DMS 273 (cell line): ENCODE measurements at regions not wholly inside any gene's neighbourhood (a gene's known extent, or its start where the extent isn't known, plus 50 kb on each side); places are given as distances from the start of the nearest gene placed in this dataset.
A peak's percentile ranks its signal among the peaks of the same experiment; 100 is the strongest.
"Not testable (repeated sequence)": the region's sequence is repeated elsewhere in the genome, so short reads cannot be mapped to it uniquely, and the experiment has no call there.

Experiments used
- DNase-seq: peaks from one replicate; lab custom pipeline; 2025; ENCODE audit not compliant: unreplicated experiment; lab: John Stamatoyannopoulos, UW

- no peak for DNase-seq
These were observed 83.9 kb upstream of the SIPA1L2 start for GRCh38 chr1:232713785-232714184.

- no peak for DNase-seq
These were observed 85.2 kb upstream of the SIPA1L2 start for GRCh38 chr1:232715154-232715553.

- not testable (repeated sequence) for DNase-seq
These were observed 87.3 kb upstream of the MAP10 start for GRCh38 chr1:232717911-232718310.

GRCh38 chr1:232718928-232719927 is 86.0 kb upstream of the MAP10 start:
- no peak for DNase-seq

GRCh38 chr1:232722626-232723025 is 82.6 kb upstream of the MAP10 start:
- no peak for DNase-seq

- DNase-seq, result peak; percentile 11
These were observed 79.7 kb upstream of the MAP10 start for GRCh38 chr1:232725305-232726047.

- DNase-seq, result no peak
These were observed 79.0 kb upstream of the MAP10 start for GRCh38 chr1:232726048-232726779.

GRCh38 chr1:232728507-232729263 is 76.5 kb upstream of the MAP10 start:
- DNase-seq, result no peak

GRCh38 chr1:232732344-232732910 is 72.8 kb upstream of the MAP10 start:
- no peak for DNase-seq

GRCh38 chr1:232737917-232738316 is 67.3 kb upstream of the MAP10 start:
- DNase-seq, result no peak

- DNase-seq, result no peak
These were observed 61.2 kb upstream of the MAP10 start for GRCh38 chr1:232743999-232744398.

- no peak for DNase-seq
These were observed 60.4 kb upstream of the MAP10 start for GRCh38 chr1:232744847-232745246.

- not testable (repeated sequence) for DNase-seq
These were observed 59.5 kb upstream of the MAP10 start for GRCh38 chr1:232745698-232746097.

- no peak for DNase-seq
These were observed 56.3 kb upstream of the MAP10 start for GRCh38 chr1:232748910-232749368.

GRCh38 chr1:232751393-232752140 is 53.6 kb upstream of the MAP10 start:
- peak; percentile 57 for DNase-seq

GRCh38 chr1:232752365-232752764 is 52.9 kb upstream of the MAP10 start:
- DNase-seq, result no peak

- no peak for DNase-seq
These were observed 50.3 kb upstream of the MAP10 start for GRCh38 chr1:232754930-232755329.
